ENCODE measurements at regions not wholly inside any gene's neighbourhood (a gene's known extent, or its start where the extent isn't known, plus 50 kb on each side); places are given as distances from the start of the nearest gene placed in this dataset.

- no peaks in the 10 kb centered on the region for H3K9me3 ChIP-seq
- no peak overlapping the region for H3K27ac ChIP-seq
- no peak for DNase-seq
- no peak for TF ChIP-seq CTCF (IDR thresholded peaks at IDR 0.05)
- H3K36me3 ChIP-seq, result no peaks in the 10 kb centered on the region
- H3K27me3 ChIP-seq, result no peaks in the 10 kb centered on the region
- H3K4me1 ChIP-seq, result no peaks in the 10 kb centered on the region
- intact Hi-C loops (cut with DNase I), result no loop called here
- H3K4me3 ChIP-seq, result no peak overlapping the region
- ATAC-seq, result no peak
Measured at GRCh38 chr6:126433927-126434326, 94.0 kb downstream of the CENPW start.

GRCh38 chr6:126437205-126437604 lies 97.3 kb downstream of the CENPW start:
- Histone ChIP-seq H3K9me3 (no peaks in the 10 kb centered on the region), H3K4me1 (no peaks in the 10 kb centered on the region), H3K4me3 (no peak overlapping the region), H3K36me3 (no peaks in the 10 kb centered on the region), H3K27me3 (no peaks in the 10 kb centered on the region), H3K27ac (no peak overlapping the region)
- intact Hi-C loops (cut with DNase I), result no loop called here
- no peak for TF ChIP-seq CTCF (IDR thresholded peaks at IDR 0.05)
- ATAC-seq, result no peak
- DNase-seq, result peak in 1 of 4 donors; percentile 7

- no peak for TF ChIP-seq CTCF (IDR thresholded peaks at IDR 0.05)
- ATAC-seq (no peak), DNase-seq (no peak)
- Histone ChIP-seq H3K27me3 (no peaks in the 10 kb centered on the region), H3K4me3 (no peak overlapping the region), H3K27ac (no peak overlapping the region), H3K4me1 (no peaks in the 10 kb centered on the region), H3K36me3 (no peaks in the 10 kb centered on the region), H3K9me3 (no peaks in the 10 kb centered on the region)
- intact Hi-C loops (cut with DNase I), result no loop called here
Measured at GRCh38 chr6:126439040-126439439, 99.1 kb downstream of the CENPW start.

GRCh38 chr6:126440923-126441322 lies 101.0 kb downstream of the CENPW start:
- no peaks in the 10 kb centered on the region for H3K36me3 ChIP-seq
- ATAC-seq (no peak), DNase-seq (no peak)
- H3K4me3 ChIP-seq, result no peak overlapping the region
- H3K9me3 ChIP-seq, result no peaks in the 10 kb centered on the region
- no peaks in the 10 kb centered on the region for H3K4me1 ChIP-seq
- no peak overlapping the region for H3K27ac ChIP-seq
- intact Hi-C loops (cut with DNase I), result no loop called here
- no peak for TF ChIP-seq CTCF (IDR thresholded peaks at IDR 0.05)
- no peaks in the 10 kb centered on the region for H3K27me3 ChIP-seq

GRCh38 chr6:126444659-126445273 lies 104.9 kb downstream of the CENPW start:
- ATAC-seq (no peak), DNase-seq (no peak)
- Histone ChIP-seq H3K27me3 (no peaks in the 10 kb centered on the region), H3K27ac (no peak overlapping the region), H3K36me3 (no peaks in the 10 kb centered on the region), H3K4me3 (no peak overlapping the region), H3K9me3 (no peaks in the 10 kb centered on the region), H3K4me1 (no peaks in the 10 kb centered on the region)
- no peak for TF ChIP-seq CTCF (IDR thresholded peaks at IDR 0.05)
- intact Hi-C loops (cut with DNase I), result no loop called here
